ENCODE measurements at regions not wholly inside any gene's neighbourhood (a gene's known extent, or its start where the extent isn't known, plus 50 kb on each side); places are given as distances from the start of the nearest gene placed in this dataset.

DNA sequence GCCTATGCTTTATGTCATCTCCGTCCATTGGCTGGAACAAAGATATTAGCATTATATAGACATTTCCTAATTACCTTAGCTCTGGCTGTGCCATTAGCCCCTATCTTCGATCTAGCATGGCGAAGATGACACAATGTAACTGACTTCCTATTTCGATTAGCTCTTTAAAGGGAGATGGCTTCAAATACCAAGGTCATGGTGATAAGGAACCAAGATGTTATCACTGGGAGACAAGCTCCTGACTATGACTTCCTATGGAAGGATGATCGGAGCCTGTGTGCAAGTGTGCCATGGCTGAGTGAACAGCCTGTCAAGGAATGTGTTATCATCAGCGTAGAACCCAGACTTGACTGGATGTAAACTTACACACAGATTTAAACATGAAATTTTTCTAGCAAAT is 602.1 kb downstream of the PSAT1 start:
- Histone ChIP-seq H4K8ac (ENCODE audit: extremely low read depth, insufficient read depth, low read length) (no peak overlapping the region), H2BK5ac (ENCODE audit: low read depth, low read length) (no peak overlapping the region), H2BK15ac (ENCODE audit: low read length) (no peak overlapping the region), H3K4me2 (ENCODE audit: insufficient read depth in 1 of 2, low read depth in 2 of 2, low read length in 2 of 2) (no peak overlapping the region), H3K9me3 (ENCODE audit: insufficient read depth in 2 of 2, low read depth in 1 of 2, low read length in 1 of 2) (no peaks in the 10 kb centered on the region), H4K20me1 (replicated peaks in 1 of 2; ENCODE audit: control insufficient read depth in 1 of 2, insufficient read depth in 2 of 2, low read length in 2 of 2) (no peaks in the 10 kb centered on the region), H2AK5ac (ENCODE audit: low read depth, low read length) (no peak overlapping the region), H2AFZ (ENCODE audit: low read length) (no peak overlapping the region), H4K91ac (replicated peaks; ENCODE audit: insufficient read length, low read length) (no peak overlapping the region), H3K27me3 (replicated peaks in 1 of 4; ENCODE audit: control insufficient read depth in 3 of 4, extremely low read depth in 1 of 4, insufficient read depth in 3 of 4, low read length in 3 of 4) (no peaks in the 10 kb centered on the region), H2BK12ac (ENCODE audit: low read depth, low read length) (no peak overlapping the region), H3K23me2 (ENCODE audit: low read depth, low read length) (no peaks in the 10 kb centered on the region), H3K4me1 (replicated peaks in 1 of 4; ENCODE audit: control insufficient read depth in 3 of 4, insufficient read depth in 4 of 4, low read length in 3 of 4) (0 out of 7 replicates have a peak, but pooled peaks cover 0 to 3% (median 0%) of the 10 kb centered on the region in 4 experiments), H3K56ac (replicated peaks; ENCODE audit: insufficient read length, low read depth, low read length) (no peak overlapping the region), H3K79me1 (ENCODE audit: low read depth, low read length) (no peaks in the 10 kb centered on the region), H2BK20ac (ENCODE audit: low read length) (no peak overlapping the region), H3K18ac (ENCODE audit: extremely low read depth, low read length) (no peak overlapping the region), H3K4ac (replicated peaks; ENCODE audit: insufficient read length, low read depth, low read length) (no peak overlapping the region), H3K79me2 (ENCODE audit: control insufficient read depth in 1 of 2, insufficient read depth in 2 of 2, low read length in 2 of 2) (no peaks in the 10 kb centered on the region), H3K14ac (ENCODE audit: insufficient read length) (no peak overlapping the region), H3K9ac (replicated peaks in 1 of 4; ENCODE audit: extremely low read depth in 1 of 4, low read depth in 3 of 4, low read length in 3 of 4) (no peak overlapping the region), H3K23ac (ENCODE audit: insufficient read length) (no peak overlapping the region), H3K36me3 (ENCODE audit: control insufficient read depth in 2 of 4, insufficient read depth in 4 of 4, low read length in 3 of 4) (no peaks in the 10 kb centered on the region), H2BK120ac (replicated peaks; ENCODE audit: low read depth, low read length) (no peak overlapping the region), H3K4me3 (ENCODE audit: extremely low read depth in 1 of 4, insufficient read depth in 2 of 4, low read depth in 3 of 4, low read length in 4 of 4) (no peak overlapping the region), H3K27ac (ENCODE audit: low read depth, low read length) (no peak overlapping the region), H4K5ac (ENCODE audit: insufficient read length, low read depth, low read length) (no peak overlapping the region)
- no peak for FAIRE-seq
- CTCF ChIA-PET (ENCODE audit: partially characterized antibody): interaction anchor here (0.7 kb wide), 1 partner anchor 231 kb away, joined by 3 read pairs; no protein-coding TSS in a partner anchor
- POLR2A ChIA-PET (ENCODE audit: partially characterized antibody): no interaction called here
- WGBS, 2 experiments (ENCODE audit: extremely low coverage in 1 of 2, insufficient coverage in 1 of 2, insufficient read length in 1 of 2, insufficient replicate concordance in 2 of 2, low coverage in 1 of 2, low lambda C conversion rate in 2 of 2, missing lambda C conversion rate in 1 of 2): 89% methylated on average over 6 of the region's 6 CpGs; no CpG with 5 or more reads in 1 of the 2 experiments
- DNase-seq (ENCODE audit: low read depth in 1 of 2, low spot score in 2 of 2): no peak
- TF ChIP-seq TAF1 (IDR thresholded peaks at IDR 0.05; ENCODE audit: low read depth, low read length) (no peak), TCF12 (IDR thresholded peaks at IDR 0.05; ENCODE audit: low read depth, low read length) (no peak), EGR1 (IDR thresholded peaks at IDR 0.05; ENCODE audit: borderline replicate concordance, low read depth, low read length) (no peak), KDM5A (IDR thresholded peaks at IDR 0.05; ENCODE audit: low read length) (no peak), BRCA1 (IDR thresholded peaks at IDR 0.05; ENCODE audit: low read depth, low read length) (no peak), KDM4A (IDR thresholded peaks at IDR 0.05; ENCODE audit: low read depth, low read length, severe bottlenecking) (no peak), SIX5 (IDR thresholded peaks at IDR 0.05; ENCODE audit: low read depth, low read length) (no peak), POU5F1 (IDR thresholded peaks at IDR 0.05; ENCODE audit: low read depth, low read length) (no peak), NANOG (IDR thresholded peaks at IDR 0.05; ENCODE audit: insufficient read depth, low read depth, low read length, poor library complexity, severe bottlenecking) (no peak), POLR2A (IDR thresholded peaks at IDR 0.05; ENCODE audit: control extremely low read depth in 1 of 2, low read depth in 2 of 2, low read length in 2 of 2) (no peak), GTF2F1 (IDR thresholded peaks at IDR 0.05; ENCODE audit: borderline replicate concordance, low read depth, low read length) (no peak), ASH2L (IDR thresholded peaks at IDR 0.05; ENCODE audit: low read length) (no peak), CTBP2 (IDR thresholded peaks at IDR 0.05; ENCODE audit: borderline replicate concordance, insufficient read depth, insufficient read length, low read length) (no peak), EP300 (IDR thresholded peaks at IDR 0.05; ENCODE audit: borderline replicate concordance in 1 of 2, low read depth in 2 of 2, low read length in 2 of 2) (no peak), SP4 (IDR thresholded peaks at IDR 0.05; ENCODE audit: low read length) (no peak), CBX5 (IDR thresholded peaks at IDR 0.05; ENCODE audit: low read depth, low read length) (no peak)
